Neural crest cell (in vitro differentiated cells): ENCODE measurements at regions not wholly inside any gene's neighbourhood (a gene's known extent, or its start where the extent isn't known, plus 50 kb on each side); places are given as distances from the start of the nearest gene placed in this dataset.
"Not testable (repeated sequence)": the region's sequence is repeated elsewhere in the genome, so short reads cannot be mapped to it uniquely, and the experiment has no call there.

Experiments
- DNase-seq: peaks from one replicate; pipeline ENCODE4 v3.0.0; 2021; ENCODE audit warnings: low read depth, mixed read lengths, low spot score
- H3K27ac Mint-ChIP-seq: one replicate; pipeline ENCODE4 v1.8.0; 2021; ENCODE audit warnings: mild to moderate bottlenecking, mixed read lengths; ENCODE audit not compliant: unreplicated experiment
- H3K27me3 Mint-ChIP-seq: 2 replicates; pipeline ENCODE4 v1.8.0; 2021; ENCODE audit warnings: low read depth, mild to moderate bottlenecking, mixed read lengths
- H3K36me3 Mint-ChIP-seq: 2 replicates; pipeline ENCODE4 v1.8.0; 2021; ENCODE audit warnings: low read depth, mild to moderate bottlenecking, mixed read lengths
- H3K4me1 Mint-ChIP-seq: 2 replicates; pipeline ENCODE4 v1.8.0; 2021; ENCODE audit warnings: mixed read lengths
- H3K4me3 Mint-ChIP-seq: one replicate; pipeline ENCODE4 v1.8.0; 2021; ENCODE audit warnings: mild to moderate bottlenecking, mixed read lengths
- H3K9me3 Mint-ChIP-seq: 2 replicates; pipeline ENCODE4 v1.8.0; 2021; ENCODE audit warnings: mixed read lengths
- CTCF ChIP-seq: fragments of 200-600 bp; sonication (generic); conservative IDR thresholded peaks from 2 replicates; pipeline ENCODE4 v1.5.0; 2021; ENCODE audit warnings: antibody characterized with exemption, mild to moderate bottlenecking

GRCh38 chr15:21267226-21267625 lies 173.1 kb downstream of the POTEB3 start:
- no peak overlapping the region for H3K4me3 Mint-ChIP-seq
- H3K27ac Mint-ChIP-seq, result no peak overlapping the region
- no peak for DNase-seq
- no peak for TF ChIP-seq CTCF
- H3K27me3 Mint-ChIP-seq, result no peaks in the 10 kb centered on the region
- peaks cover 28% of the 10 kb centered on the region for H3K36me3 Mint-ChIP-seq
- H3K9me3 Mint-ChIP-seq, result peaks cover 57% of the 10 kb centered on the region
- H3K4me1 Mint-ChIP-seq, result no peaks in the 10 kb centered on the region

- not testable (repeated sequence) for H3K27me3 Mint-ChIP-seq
- Mint-ChIP-seq H3K9me3 (peaks cover 60% of the 10 kb centered on the region), H3K36me3 (peaks cover 34% of the 10 kb centered on the region)
These were observed 174.7 kb downstream of the POTEB3 start for GRCh38 chr15:21265628-21266027.

GRCh38 chr15:21262851-21263425 lies 177.4 kb downstream of the POTEB3 start:
- Mint-ChIP-seq H3K36me3 (peaks cover 36% of the 10 kb centered on the region), H3K9me3 (peaks cover 63% of the 10 kb centered on the region), H3K27me3 (no peaks in the 10 kb centered on the region), H3K4me3 (no peak overlapping the region), H3K4me1 (no peaks in the 10 kb centered on the region), H3K27ac (no peak overlapping the region)
- TF ChIP-seq CTCF, result no peak
- DNase-seq, result no peak

More at GRCh38 chr15:21265628-21266027, 174.7 kb downstream of the POTEB3 start:
- not testable (repeated sequence) for H3K4me3 Mint-ChIP-seq, H3K27ac Mint-ChIP-seq, H3K4me1 Mint-ChIP-seq, DNase-seq

GRCh38 chr15:21261965-21262850 lies 178.1 kb downstream of the POTEB3 start:
- Mint-ChIP-seq H3K27me3 (no peaks in the 10 kb centered on the region), H3K9me3 (peaks cover 58% of the 10 kb centered on the region)

GRCh38 chr15:21261396-21261964 lies 178.8 kb downstream of the POTEB3 start:
- TF ChIP-seq CTCF, result no peak
- H3K4me1 Mint-ChIP-seq, result no peaks in the 10 kb centered on the region
- no peak overlapping the region for H3K4me3 Mint-ChIP-seq
- no peak for DNase-seq
- H3K9me3 Mint-ChIP-seq, result peaks cover 56% of the 10 kb centered on the region
- no peak overlapping the region for H3K27ac Mint-ChIP-seq
- H3K27me3 Mint-ChIP-seq, result no peaks in the 10 kb centered on the region
- peaks cover 32% of the 10 kb centered on the region for H3K36me3 Mint-ChIP-seq

More at GRCh38 chr15:21261965-21262850, 178.1 kb downstream of the POTEB3 start:
- Mint-ChIP-seq H3K4me1 (no peaks in the 10 kb centered on the region), H3K27ac (no peak overlapping the region), H3K36me3 (peaks cover 32% of the 10 kb centered on the region), H3K4me3 (no peak overlapping the region)
- TF ChIP-seq CTCF, result no peak
- DNase-seq, result no peak
